ENCODE measurements at regions not wholly inside any gene's neighbourhood (a gene's known extent, or its start where the extent isn't known, plus 50 kb on each side); places are given as distances from the start of the nearest gene placed in this dataset.

DNA sequence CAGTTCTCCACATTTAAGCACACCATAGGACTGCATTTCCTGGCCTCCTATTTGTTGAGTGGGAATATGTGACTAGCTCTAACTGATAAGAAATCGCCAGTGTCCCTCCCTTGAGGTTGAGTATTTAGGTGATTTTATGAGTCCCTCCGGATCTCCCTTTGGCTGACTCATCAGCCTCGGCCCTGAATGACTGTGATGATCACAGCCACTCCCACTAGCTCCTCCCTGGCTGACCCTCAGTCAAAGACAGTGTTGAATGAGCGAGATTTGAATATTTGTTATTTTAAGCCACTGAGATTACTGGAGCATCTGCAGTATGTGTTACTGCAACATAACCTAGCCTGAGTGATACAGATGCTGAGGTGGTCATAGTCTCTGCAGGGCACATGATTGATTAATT, 515.3 kb downstream of the EPHB1 start:
- no peak overlapping the region for H3K4me3 ChIP-seq
- ATAC-seq (no peak), DNase-seq (no peak)
- no peaks in the 10 kb centered on the region for H3K36me3 ChIP-seq (ENCODE audit: low read depth)
- no peaks in the 10 kb centered on the region for H3K4me1 ChIP-seq (ENCODE audit: low read depth)
- no peaks in the 10 kb centered on the region for H3K9me3 ChIP-seq
- intact Hi-C loops (cut with DNase I, micrococcal nuclease), result no loop called here
- TF ChIP-seq, protein P1, sequence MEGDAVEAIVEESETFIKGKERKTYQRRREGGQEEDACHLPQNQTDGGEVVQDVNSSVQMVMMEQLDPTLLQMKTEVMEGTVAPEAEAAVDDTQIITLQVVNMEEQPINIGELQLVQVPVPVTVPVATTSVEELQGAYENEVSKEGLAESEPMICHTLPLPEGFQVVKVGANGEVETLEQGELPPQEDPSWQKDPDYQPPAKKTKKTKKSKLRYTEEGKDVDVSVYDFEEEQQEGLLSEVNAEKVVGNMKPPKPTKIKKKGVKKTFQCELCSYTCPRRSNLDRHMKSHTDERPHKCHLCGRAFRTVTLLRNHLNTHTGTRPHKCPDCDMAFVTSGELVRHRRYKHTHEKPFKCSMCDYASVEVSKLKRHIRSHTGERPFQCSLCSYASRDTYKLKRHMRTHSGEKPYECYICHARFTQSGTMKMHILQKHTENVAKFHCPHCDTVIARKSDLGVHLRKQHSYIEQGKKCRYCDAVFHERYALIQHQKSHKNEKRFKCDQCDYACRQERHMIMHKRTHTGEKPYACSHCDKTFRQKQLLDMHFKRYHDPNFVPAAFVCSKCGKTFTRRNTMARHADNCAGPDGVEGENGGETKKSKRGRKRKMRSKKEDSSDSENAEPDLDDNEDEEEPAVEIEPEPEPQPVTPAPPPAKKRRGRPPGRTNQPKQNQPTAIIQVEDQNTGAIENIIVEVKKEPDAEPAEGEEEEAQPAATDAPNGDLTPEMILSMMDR (IDR thresholded peaks at IDR 0.05), result no peak

DNA sequence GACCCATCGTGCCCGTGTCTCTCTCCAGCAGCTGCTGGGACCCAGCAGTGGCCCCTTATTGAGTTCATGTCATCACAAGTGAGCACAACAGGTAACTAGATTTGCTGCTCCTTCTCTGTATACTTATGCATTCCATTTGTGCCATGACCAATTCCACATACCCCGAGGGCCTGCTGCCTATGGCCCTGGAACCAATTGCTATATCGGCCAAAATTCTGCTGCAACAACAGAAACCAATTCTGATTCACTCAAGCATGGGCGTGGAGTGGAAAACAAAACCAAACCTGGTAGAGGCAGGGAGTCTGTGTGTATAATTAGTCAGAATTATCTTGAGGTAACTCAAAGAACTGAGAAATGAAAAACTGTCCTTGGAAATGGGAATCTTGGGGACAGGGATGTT, 516.6 kb downstream of the EPHB1 start:
- DNase-seq (no peak), ATAC-seq (no peak)
- no peaks in the 10 kb centered on the region for H3K36me3 ChIP-seq (ENCODE audit: low read depth)
- H3K9me3 ChIP-seq, result no peaks in the 10 kb centered on the region
- TF ChIP-seq, protein P1 (IDR thresholded peaks at IDR 0.05), result no peak
- intact Hi-C loops (cut with DNase I, micrococcal nuclease), result no loop called here
- no peaks in the 10 kb centered on the region for H3K4me1 ChIP-seq (ENCODE audit: low read depth)
- no peak overlapping the region for H3K4me3 ChIP-seq

GRCh38 chr3:135314237-135314636, 519.2 kb downstream of the EPHB1 start:
- Histone ChIP-seq H3K4me1 (ENCODE audit: low read depth) (no peaks in the 10 kb centered on the region), H3K36me3 (ENCODE audit: low read depth) (no peaks in the 10 kb centered on the region), H3K9me3 (no peaks in the 10 kb centered on the region), H3K4me3 (no peak overlapping the region)
- intact Hi-C loops (cut with DNase I, micrococcal nuclease), result no loop called here
- DNase-seq (no peak), ATAC-seq (no peak)
- TF ChIP-seq, protein P1 (IDR thresholded peaks at IDR 0.05), result no peak

GRCh38 chr3:135324301-135324700, 529.2 kb downstream of the EPHB1 start:
- no peak for DNase-seq
- TF ChIP-seq, protein P1 (IDR thresholded peaks at IDR 0.05), result no peak
- Histone ChIP-seq H3K4me3 (no peak overlapping the region), H3K36me3 (ENCODE audit: low read depth) (no peaks in the 10 kb centered on the region), H3K9me3 (no peaks in the 10 kb centered on the region), H3K4me1 (ENCODE audit: low read depth) (no peaks in the 10 kb centered on the region)
- ATAC-seq, result no peak
- intact Hi-C loops (cut with DNase I, micrococcal nuclease), result no loop called here

GRCh38 chr3:135325096-135325495, 530.0 kb downstream of the EPHB1 start:
- DNase-seq, result peak in 1 of 3 donors; percentile 42

More at GRCh38 chr3:135325096-135325495, 530.0 kb downstream of the EPHB1 start:
- intact Hi-C loops (cut with DNase I, micrococcal nuclease), result no loop called here
- no peaks in the 10 kb centered on the region for H3K9me3 ChIP-seq
- H3K4me1 ChIP-seq (ENCODE audit: low read depth), result no peaks in the 10 kb centered on the region
- no peaks in the 10 kb centered on the region for H3K36me3 ChIP-seq (ENCODE audit: low read depth)
- H3K4me3 ChIP-seq, result no peak overlapping the region
- no peak for ATAC-seq
- TF ChIP-seq, protein P1 (IDR thresholded peaks at IDR 0.05), result no peak

Measured in mucosa of descending colon (tissue), 3 donors.